RCC 7860 (cell line): ENCODE measurements at regions not wholly inside any gene's neighbourhood (a gene's known extent, or its start where the extent isn't known, plus 50 kb on each side); places are given as distances from the start of the nearest gene placed in this dataset.

Source experiments
- DNase-seq: peaks from one replicate; pipeline ENCODE4 v3.0.0-alpha.2; 2015; ENCODE audit warnings: low spot score
- FAIRE-seq: peaks from 2 replicates; lab custom pipeline; 2012; peaks lifted over from hg19 to GRCh38; lab: Jason Lieb, UNC

GRCh38 chr12:59927032-59927431 lies 331.2 kb downstream of the SLC16A7 start:
- no peak for FAIRE-seq
- no peak for DNase-seq

DNA sequence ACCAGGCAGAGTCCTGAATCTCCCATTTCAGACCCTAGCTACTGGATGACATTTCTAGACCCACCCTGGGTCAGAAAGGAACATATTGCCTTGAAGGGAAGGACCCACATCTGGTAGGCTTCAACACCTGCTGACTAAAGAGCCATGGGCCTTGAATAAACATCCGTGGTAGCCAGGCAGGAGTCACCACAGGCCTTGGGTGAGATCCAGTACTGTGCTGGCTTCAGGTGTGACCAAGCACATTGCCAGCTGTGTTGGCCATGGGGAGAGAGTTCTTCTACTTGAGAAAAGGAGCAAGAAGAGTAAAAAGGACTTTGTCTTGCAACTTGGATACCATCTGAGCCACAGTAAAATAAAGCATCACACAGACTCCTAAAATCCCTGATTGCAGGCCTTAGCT lies 332.6 kb downstream of the SLC16A7 start:
- DNase-seq (no peak), FAIRE-seq (no peak)

DNA sequence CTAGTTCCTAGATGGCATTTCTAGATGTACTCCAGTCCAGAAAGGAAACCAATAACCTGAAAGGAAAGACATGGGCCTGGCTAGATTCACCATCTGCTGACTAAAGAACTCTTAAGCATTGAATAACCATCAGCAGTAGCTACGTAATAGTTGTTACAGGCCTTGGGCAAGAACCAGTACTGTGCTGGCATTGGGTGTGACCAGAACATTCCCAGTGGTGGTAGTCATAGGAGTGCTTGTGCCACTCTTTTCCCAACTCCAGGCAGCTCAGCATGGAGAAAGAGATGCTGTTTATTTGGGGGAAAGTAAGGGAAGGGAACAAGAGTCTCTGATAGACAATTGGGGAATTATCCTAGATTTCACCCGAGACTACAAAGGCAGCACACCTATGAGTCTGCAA lies 333.3 kb downstream of the SLC16A7 start:
- DNase-seq (no peak), FAIRE-seq (no peak)

- FAIRE-seq (no peak), DNase-seq (no peak)
Measured at GRCh38 chr12:59934486-59934885, 338.7 kb downstream of the SLC16A7 start.

DNA sequence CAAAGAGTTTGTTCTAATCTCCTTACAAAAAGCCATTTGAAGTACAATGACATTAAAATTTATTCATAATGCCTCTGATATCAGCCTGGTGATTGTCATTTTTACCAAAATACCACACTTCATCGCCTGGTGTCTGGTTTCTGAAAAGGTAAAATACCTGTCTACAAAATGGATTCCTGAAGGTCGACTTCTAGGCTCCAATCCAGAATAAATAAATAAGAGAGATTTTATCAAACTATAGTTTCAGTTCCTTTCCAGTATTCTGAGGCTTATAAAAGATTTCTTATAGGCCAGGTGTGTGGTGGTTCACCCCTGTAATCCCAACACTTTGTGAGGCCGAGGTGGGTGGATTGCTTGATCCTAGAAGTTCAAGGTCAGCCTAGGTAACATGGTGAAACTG lies 340.7 kb downstream of the SLC16A7 start:
- FAIRE-seq: no peak

GRCh38 chr12:59937148-59937547 lies 341.3 kb downstream of the SLC16A7 start:
- DNase-seq: no peak
- FAIRE-seq: no peak

More for the DNA sequence above, 340.7 kb downstream of the SLC16A7 start:
- no peak for DNase-seq

DNA sequence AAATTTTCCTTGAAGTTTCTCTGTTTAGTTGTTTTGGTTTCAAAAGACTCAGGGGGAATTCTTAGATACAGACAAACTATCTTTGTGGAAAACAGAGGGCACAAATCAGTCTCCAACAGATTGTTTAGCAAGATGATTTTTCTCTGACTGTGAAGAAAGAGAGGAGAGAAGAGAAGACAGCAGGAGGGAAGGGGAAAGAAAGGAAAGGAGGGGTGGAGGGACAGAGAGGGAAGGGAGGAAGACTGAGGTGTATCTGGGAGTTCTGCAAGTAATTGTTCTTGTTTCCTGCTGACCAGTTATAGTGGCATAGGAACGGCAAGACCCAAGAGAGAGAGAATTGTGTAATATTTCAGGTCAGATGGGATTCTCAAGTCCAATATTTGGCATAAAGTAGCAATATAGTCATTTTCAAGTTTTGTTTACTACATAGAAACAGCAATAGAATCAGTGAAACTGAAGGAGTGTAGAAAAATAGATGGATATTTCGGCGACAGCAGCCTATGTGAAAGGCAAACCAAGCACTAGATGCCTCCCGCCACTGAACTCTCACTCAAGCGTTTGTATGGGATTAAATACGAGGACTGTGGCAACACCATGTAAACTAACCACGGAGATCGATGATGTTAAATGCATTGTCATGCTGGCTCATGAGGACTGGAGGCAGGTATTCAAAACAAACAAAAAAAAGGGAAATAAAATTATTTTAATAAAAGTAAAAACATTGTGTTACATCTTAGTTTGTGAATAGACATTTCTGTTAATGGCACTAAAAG lies 342.5 kb downstream of the SLC16A7 start:
- FAIRE-seq: no peak
- DNase-seq: no peak

DNA sequence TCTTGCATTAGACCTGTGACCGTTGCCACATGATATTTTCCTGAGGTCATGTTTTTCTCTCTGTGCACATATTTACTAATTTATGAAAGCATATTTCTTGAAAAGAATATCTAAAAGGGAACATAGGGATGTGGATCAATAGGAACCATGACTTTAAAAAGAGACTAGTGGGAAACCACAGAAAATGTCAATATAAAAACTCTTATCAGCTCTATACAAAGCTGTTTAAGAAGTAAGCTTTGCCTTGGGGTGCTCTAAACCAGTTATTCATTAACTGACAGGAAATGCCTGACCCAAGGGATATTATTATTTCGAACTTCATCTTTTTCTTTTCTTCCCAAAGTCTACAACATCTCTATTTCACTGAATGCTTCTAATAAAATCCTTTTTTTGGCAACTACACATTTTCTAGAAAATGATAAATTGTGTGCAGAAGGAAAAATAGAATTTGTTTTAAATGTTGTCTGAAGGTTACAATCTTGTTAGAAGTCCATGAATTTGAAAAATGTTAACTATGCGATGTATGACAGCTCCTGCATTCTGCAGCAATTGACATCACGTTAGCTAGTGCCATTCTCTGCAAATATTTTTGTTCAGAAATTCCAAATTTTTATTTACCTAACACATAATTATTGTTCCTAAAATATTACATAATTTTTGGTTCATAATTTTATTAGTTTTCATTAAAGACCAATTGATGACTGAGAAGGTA lies 345.0 kb downstream of the SLC16A7 start:
- DNase-seq: no peak
- no peak for FAIRE-seq

DNA sequence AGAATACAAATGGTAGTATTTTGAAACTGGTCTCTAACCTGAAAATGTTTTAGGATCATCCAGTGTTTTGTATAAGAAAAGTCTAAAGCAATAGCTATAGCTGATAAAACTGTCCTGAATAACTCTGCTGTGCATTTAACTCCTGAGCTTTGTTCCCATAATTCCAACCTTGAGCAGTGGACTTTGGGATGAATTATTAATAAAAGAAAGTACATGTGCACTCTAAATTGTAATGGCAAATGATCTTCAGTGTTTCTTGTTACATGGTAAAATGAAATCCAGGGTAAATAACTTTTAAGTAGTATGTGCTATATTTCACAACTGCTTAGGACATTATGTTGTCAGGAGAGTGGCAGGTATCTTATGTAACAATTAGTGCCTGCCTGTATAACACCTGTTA lies 345.6 kb downstream of the SLC16A7 start:
- no peak for FAIRE-seq
- no peak for DNase-seq

DNA sequence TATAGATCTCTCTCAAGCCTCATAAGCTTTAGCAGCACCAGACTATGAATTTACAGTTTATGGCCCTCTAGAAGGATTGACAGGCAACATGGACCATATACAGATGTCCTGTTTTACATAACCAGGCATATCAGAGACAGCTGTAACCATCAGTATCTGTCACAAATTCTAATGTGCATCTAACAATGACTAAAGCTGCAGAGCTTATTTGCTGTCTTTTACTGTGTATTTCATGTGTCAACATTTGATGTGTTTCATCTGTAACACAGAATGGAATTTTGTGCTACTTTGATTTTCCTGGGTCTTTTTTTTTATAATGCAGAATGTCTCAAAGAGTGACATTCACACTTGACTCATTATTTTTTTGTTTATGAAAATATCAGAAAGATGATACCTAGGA lies 348.3 kb downstream of the SLC16A7 start:
- no peak for FAIRE-seq

GRCh38 chr12:59946635-59947034 lies 350.8 kb downstream of the SLC16A7 start:
- FAIRE-seq (no peak), DNase-seq (no peak)

More for the DNA sequence above, 348.3 kb downstream of the SLC16A7 start:
- DNase-seq: no peak

GRCh38 chr12:59963546-59963945 lies 367.7 kb downstream of the SLC16A7 start:
- DNase-seq: no peak
- FAIRE-seq: no peak

- DNase-seq: peak; percentile 39
- no peak for FAIRE-seq
Measured at GRCh38 chr12:59972905-59973304, 377.1 kb downstream of the SLC16A7 start.

DNA sequence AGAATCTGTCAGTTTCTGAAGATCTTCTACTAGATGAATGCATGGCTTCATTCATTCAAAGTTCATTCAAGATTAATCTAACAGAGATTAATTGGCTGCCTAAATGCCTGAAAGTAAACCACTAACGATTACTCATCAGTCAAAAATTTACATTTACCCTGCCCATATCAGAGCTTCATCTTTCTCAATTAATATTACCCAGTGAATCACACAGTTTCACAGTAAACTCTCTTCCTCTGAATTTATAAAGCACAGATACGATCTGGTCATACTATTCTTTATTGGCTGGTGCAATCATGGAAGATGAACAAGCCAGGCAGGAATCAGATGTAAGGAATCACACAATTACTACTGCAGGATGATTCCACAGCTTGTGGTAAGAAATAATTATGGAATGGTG lies 377.7 kb downstream of the SLC16A7 start:
- FAIRE-seq (no peak), DNase-seq (peak; percentile 6)

DNA sequence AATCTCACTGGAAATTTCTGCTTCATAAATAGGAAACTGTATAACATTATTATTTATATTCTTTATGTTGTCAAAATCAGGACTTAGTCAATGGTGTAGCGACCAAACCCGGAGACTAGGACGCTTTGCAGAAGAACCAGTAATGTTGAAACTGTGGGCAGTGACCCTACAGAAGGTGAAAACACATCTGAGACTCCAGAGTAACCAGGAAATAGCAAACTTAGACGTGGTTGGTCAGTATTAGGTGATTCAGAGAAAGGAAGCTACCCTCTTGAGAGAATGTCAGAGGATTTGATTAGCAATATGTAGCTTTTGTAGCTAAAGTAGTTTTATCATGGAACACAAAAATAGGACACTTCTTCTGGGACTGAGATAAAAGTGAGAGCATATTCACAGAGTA lies 381.9 kb downstream of the SLC16A7 start:
- DNase-seq (no peak), FAIRE-seq (no peak)

DNA sequence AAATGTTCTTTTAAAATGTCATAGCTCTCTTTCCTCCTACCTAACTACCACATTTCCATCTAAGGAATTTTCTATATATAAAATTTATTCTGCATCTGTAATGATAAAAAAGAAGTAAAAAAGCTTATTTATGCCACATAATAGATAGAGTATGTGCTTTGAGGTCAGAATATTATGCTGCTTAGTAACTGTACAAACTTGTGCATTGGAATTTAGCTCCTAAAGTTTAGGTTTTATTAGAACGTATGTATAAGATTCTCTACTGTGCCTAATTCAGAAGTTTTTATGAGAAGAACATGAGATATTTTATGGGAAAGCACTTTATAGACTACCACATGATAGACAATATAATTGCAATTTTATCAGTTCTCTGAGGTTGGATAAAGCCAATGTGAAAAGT lies 384.6 kb downstream of the SLC16A7 start:
- DNase-seq: no peak
- no peak for FAIRE-seq

GRCh38 chr12:59999291-59999690 lies 403.5 kb downstream of the SLC16A7 start:
- DNase-seq (no peak), FAIRE-seq (no peak)

- FAIRE-seq (no peak), DNase-seq (no peak)
Measured at GRCh38 chr12:60010486-60010885, 414.7 kb downstream of the SLC16A7 start.

DNA sequence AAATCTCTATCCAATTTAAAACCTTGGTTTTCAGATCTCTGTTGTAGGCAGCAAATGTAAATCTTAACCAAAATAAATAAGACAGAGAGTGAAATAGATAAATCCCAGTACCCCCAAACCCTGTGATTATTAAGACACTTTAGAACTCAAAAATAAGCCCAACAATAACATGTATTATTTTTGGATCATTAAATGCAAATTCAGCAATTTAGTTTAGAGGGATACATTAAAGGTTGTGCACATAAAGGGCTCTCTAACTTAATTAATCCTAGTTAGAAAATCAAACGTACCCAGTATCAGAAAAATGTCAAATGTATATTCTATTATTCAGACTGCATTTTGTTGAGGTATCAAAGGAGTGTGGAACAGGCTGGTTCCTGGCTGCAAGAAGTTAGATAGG lies 416.8 kb downstream of the SLC16A7 start:
- FAIRE-seq: no peak

DNA sequence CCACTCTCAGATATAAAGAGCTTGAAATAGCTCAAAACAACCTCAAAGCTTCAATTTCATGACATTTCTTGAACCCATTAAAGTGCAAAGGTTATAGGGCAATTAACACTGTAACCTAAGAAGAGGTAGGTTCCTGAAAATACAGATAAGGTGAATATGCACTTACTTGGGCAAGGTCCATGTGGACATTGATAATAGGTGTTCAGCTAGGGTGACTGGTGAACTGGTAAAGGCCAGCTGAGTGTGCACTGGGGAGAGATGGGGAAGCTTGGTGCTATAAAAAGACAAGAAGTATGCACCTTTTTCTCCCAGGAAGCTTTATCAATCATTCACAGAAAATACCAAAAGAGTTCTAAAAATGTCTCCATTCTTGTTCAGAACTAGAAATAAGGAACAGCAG lies 418.6 kb downstream of the SLC16A7 start:
- FAIRE-seq (no peak), DNase-seq (no peak)

More for the DNA sequence above, 416.8 kb downstream of the SLC16A7 start:
- no peak for DNase-seq

GRCh38 chr12:60020068-60020467 lies 424.2 kb downstream of the SLC16A7 start:
- FAIRE-seq: no peak

GRCh38 chr12:60021235-60021634 lies 425.4 kb downstream of the SLC16A7 start:
- DNase-seq: no peak
- FAIRE-seq: no peak

More at GRCh38 chr12:60020068-60020467, 424.2 kb downstream of the SLC16A7 start:
- no peak for DNase-seq
